AG04450 (cell line): ENCODE measurements at regions not wholly inside any gene's neighbourhood (a gene's known extent, or its start where the extent isn't known, plus 50 kb on each side); places are given as distances from the start of the nearest gene placed in this dataset.

Experiments used
- CTCF ChIA-PET: fragments of 300-600, 350-600 bp; formaldehyde crosslinking; extraction: SDS; loops from one replicate; lab custom pipeline; 2022; ENCODE audit warnings: antibody characterized with exemption, inconsistent platforms; lab: Charles Lee
- POLR2A ChIA-PET: fragments of 350-600 bp; formaldehyde crosslinking; extraction: SDS; loops from one replicate; lab custom pipeline; 2021; ENCODE audit warnings: antibody characterized with exemption, inconsistent platforms; lab: Yijun Ruan, JAX
- DNase-seq: peaks from one replicate; pipeline ENCODE4 v3.0.0-alpha.2; 2011; ENCODE audit warnings: low read depth, low spot score
- H3K27ac ChIP-seq: one replicate; pipeline ENCODE4 v1.5.1; 2012; ENCODE audit warnings: low read depth, low read length, control low read depth
- H3K27me3 ChIP-seq: one replicate; pipeline ENCODE4 v1.6.0; 2012; ENCODE audit warnings: low read length; ENCODE audit not compliant: control insufficient read depth, insufficient read depth
- H3K4me3 ChIP-seq: 2 replicates; pipeline ENCODE4 v1.5.1; 2011; ENCODE audit warnings: mild to moderate bottlenecking, low read depth, low read length, control low read depth
- H3K9me3 ChIP-seq: 2 replicates; pipeline ENCODE4 v1.5.1; 2012; ENCODE audit warnings: low read length; ENCODE audit not compliant: control insufficient read depth, insufficient read depth
- CTCF ChIP-seq: IDR thresholded peaks from 2 replicates; pipeline ENCODE4 v1.5.1; 2011; ENCODE audit warnings: low read depth, low read length, control low read depth, inconsistent platforms

- H3K4me3 ChIP-seq, result no peak overlapping the region
- DNase-seq, result no peak
- TF ChIP-seq CTCF, result no peak
- ChIA-PET POLR2A (no interaction called here), CTCF (interaction anchor here (1.7 kb wide), 1 partner anchor 12 kb away, joined by 5 read pairs; no protein-coding TSS in a partner anchor)
- no peaks in the 10 kb centered on the region for H3K9me3 ChIP-seq
- H3K27me3 ChIP-seq, result no peaks in the 10 kb centered on the region
- no peak overlapping the region for H3K27ac ChIP-seq
These were observed 120.6 kb downstream of the KIF4B start for GRCh38 chr5:155134130-155134529.

GRCh38 chr5:155136216-155136850 is 122.8 kb downstream of the KIF4B start:
- no peak for TF ChIP-seq CTCF
- Histone ChIP-seq H3K4me3 (no peak overlapping the region), H3K9me3 (no peaks in the 10 kb centered on the region), H3K27ac (no peak overlapping the region), H3K27me3 (no peaks in the 10 kb centered on the region)
- ChIA-PET CTCF (interaction anchor here (0.5 to 4.6 kb wide), 9 partner anchors 11 to 1996 kb away, joined by 3 to 42 read pairs (median 6); no protein-coding TSS in a partner anchor), POLR2A (no interaction called here)
- no peak for DNase-seq

GRCh38 chr5:155137683-155138082 is 124.1 kb downstream of the KIF4B start:
- TF ChIP-seq CTCF, result no peak
- no peak overlapping the region for H3K4me3 ChIP-seq
- H3K27ac ChIP-seq, result no peak overlapping the region
- POLR2A ChIA-PET, result no interaction called here
- CTCF ChIA-PET, result interaction anchor here (1.4 to 4.6 kb wide), 5 partner anchors 9 to 1994 kb away, joined by 5 to 56 read pairs (median 14); no protein-coding TSS in a partner anchor
- no peak for DNase-seq
- H3K9me3 ChIP-seq, result no peaks in the 10 kb centered on the region
- no peaks in the 10 kb centered on the region for H3K27me3 ChIP-seq

GRCh38 chr5:155140646-155141045 is 127.1 kb downstream of the KIF4B start:
- Histone ChIP-seq H3K4me3 (no peak overlapping the region), H3K27ac (no peak overlapping the region), H3K27me3 (no peaks in the 10 kb centered on the region), H3K9me3 (no peaks in the 10 kb centered on the region)
- no peak for DNase-seq
- no peak for TF ChIP-seq CTCF
- ChIA-PET POLR2A (no interaction called here), CTCF (interaction anchor here (0.6 to 2.4 kb wide), 2 partner anchors 15 to 1991 kb away, joined by 3 to 10 read pairs; no protein-coding TSS in a partner anchor)

- ChIA-PET CTCF (no interaction called here), POLR2A (no interaction called here)
- Histone ChIP-seq H3K9me3 (no peaks in the 10 kb centered on the region), H3K4me3 (no peak overlapping the region), H3K27me3 (no peaks in the 10 kb centered on the region), H3K27ac (no peak overlapping the region)
- no peak for DNase-seq
- no peak for TF ChIP-seq CTCF
These were observed 131.4 kb downstream of the KIF4B start for GRCh38 chr5:155144956-155145355.
